Neural crest cell (in vitro differentiated cells): ENCODE measurements at regions not wholly inside any gene's neighbourhood (a gene's known extent, or its start where the extent isn't known, plus 50 kb on each side); places are given as distances from the start of the nearest gene placed in this dataset.

ENCODE experiments used
- DNase-seq: peaks from one replicate; pipeline ENCODE4 v3.0.0; 2021; ENCODE audit warnings: low read depth, mixed read lengths, low spot score
- H3K27ac Mint-ChIP-seq: one replicate; pipeline ENCODE4 v1.8.0; 2021; ENCODE audit warnings: mild to moderate bottlenecking, mixed read lengths; ENCODE audit not compliant: unreplicated experiment
- H3K27me3 Mint-ChIP-seq: 2 replicates; pipeline ENCODE4 v1.8.0; 2021; ENCODE audit warnings: low read depth, mild to moderate bottlenecking, mixed read lengths
- H3K36me3 Mint-ChIP-seq: 2 replicates; pipeline ENCODE4 v1.8.0; 2021; ENCODE audit warnings: low read depth, mild to moderate bottlenecking, mixed read lengths
- H3K4me1 Mint-ChIP-seq: 2 replicates; pipeline ENCODE4 v1.8.0; 2021; ENCODE audit warnings: mixed read lengths
- H3K4me3 Mint-ChIP-seq: one replicate; pipeline ENCODE4 v1.8.0; 2021; ENCODE audit warnings: mild to moderate bottlenecking, mixed read lengths
- H3K9me3 Mint-ChIP-seq: 2 replicates; pipeline ENCODE4 v1.8.0; 2021; ENCODE audit warnings: mixed read lengths
- TF ChIP-seq, protein P1 (sequence below): fragments of 200-600 bp; sonication (generic); conservative IDR thresholded peaks from 2 replicates; pipeline ENCODE4 v1.5.0; 2021; ENCODE audit warnings: antibody characterized with exemption, mild to moderate bottlenecking

DNA sequence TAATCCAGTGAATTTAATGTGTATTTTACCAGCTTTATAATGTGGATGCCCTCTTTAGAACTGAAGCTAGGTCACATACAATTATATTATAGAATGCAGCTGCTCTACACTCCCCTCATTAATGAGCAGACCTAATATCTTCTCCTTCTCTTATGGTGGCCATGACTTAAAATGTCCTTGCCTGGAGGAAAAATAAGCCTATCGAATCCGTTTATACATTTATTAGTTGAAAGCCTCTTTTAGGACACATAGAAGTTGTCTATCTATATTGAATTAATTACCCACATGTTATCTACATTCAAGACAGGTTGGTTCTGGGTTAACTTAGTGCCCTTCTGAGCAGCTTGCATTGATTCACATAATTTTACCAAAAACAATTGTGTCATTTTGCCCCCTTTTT, 1716.8 kb downstream of the HACE1 start:
- Mint-ChIP-seq H3K27me3 (peaks cover 7% of the 10 kb centered on the region), H3K4me1 (no peaks in the 10 kb centered on the region), H3K4me3 (no peak overlapping the region), H3K36me3 (no peaks in the 10 kb centered on the region), H3K27ac (no peak overlapping the region), H3K9me3 (no peaks in the 10 kb centered on the region)
- TF ChIP-seq, protein P1, sequence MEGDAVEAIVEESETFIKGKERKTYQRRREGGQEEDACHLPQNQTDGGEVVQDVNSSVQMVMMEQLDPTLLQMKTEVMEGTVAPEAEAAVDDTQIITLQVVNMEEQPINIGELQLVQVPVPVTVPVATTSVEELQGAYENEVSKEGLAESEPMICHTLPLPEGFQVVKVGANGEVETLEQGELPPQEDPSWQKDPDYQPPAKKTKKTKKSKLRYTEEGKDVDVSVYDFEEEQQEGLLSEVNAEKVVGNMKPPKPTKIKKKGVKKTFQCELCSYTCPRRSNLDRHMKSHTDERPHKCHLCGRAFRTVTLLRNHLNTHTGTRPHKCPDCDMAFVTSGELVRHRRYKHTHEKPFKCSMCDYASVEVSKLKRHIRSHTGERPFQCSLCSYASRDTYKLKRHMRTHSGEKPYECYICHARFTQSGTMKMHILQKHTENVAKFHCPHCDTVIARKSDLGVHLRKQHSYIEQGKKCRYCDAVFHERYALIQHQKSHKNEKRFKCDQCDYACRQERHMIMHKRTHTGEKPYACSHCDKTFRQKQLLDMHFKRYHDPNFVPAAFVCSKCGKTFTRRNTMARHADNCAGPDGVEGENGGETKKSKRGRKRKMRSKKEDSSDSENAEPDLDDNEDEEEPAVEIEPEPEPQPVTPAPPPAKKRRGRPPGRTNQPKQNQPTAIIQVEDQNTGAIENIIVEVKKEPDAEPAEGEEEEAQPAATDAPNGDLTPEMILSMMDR: no peak
- no peak for DNase-seq

DNA sequence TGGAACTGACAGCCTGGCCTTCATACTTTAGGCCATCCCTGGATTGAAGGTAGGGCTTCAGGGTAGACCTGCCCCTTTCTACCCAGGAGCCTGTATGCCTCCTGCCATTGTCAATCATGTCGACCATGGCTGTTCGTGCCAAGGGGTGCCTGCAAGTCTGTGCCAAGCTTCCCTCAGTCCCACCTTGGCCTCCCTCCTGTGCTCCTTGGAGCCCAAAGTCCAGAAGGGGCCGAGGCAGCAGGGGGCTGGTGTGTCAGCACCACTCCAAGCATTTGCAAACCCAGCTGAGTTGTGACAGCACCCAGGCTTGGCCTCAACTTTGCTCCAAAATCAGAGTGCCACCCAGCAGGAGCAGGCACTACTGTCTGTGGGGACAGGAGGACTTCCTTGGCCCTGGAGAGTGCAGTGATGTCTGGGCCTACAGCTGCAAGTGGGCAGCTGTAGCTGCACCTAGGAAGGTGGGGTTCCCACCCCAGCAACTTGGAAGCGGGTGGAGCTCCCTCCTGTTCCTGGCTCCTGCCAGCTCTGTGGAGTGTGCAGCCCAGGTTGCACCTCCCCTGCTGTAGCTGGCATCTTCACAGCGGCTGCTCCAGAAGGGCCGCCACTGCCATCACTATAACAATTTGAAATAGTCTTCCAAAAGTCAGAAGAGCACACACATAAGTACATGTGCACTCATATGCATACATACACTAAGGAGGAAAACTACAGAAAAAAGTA, 1719.3 kb downstream of the HACE1 start:
- H3K4me3 Mint-ChIP-seq: no peak overlapping the region
- no peaks in the 10 kb centered on the region for H3K9me3 Mint-ChIP-seq
- H3K36me3 Mint-ChIP-seq: no peaks in the 10 kb centered on the region
- no peak overlapping the region for H3K27ac Mint-ChIP-seq
- peaks cover 10% of the 10 kb centered on the region for H3K27me3 Mint-ChIP-seq
- TF ChIP-seq, protein P1: no peak
- H3K4me1 Mint-ChIP-seq: no peaks in the 10 kb centered on the region
- no peak for DNase-seq

DNA sequence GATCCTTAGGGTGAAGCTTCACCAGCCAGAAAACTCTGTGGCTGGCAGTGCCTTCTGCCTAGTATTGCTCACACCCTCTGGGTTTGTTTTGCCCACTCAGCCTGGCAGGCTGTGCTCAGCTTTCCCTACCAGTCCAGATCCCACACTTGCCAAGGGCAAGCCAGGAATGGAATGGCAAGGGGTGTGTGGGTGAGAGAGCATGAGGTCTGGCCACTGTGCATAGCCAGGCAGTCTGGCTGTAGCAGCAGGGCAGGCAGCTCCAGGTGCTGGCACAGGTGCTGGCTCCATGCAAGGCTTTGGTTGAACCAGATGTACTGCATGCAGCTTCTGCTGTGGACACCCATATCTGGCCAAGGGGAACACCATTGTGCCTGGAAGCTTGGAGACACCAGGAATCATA, 1720.3 kb downstream of the HACE1 start:
- Mint-ChIP-seq H3K27me3 (peaks cover 5% of the 10 kb centered on the region), H3K4me3 (no peak overlapping the region), H3K4me1 (no peaks in the 10 kb centered on the region), H3K27ac (no peak overlapping the region), H3K9me3 (no peaks in the 10 kb centered on the region), H3K36me3 (no peaks in the 10 kb centered on the region)
- TF ChIP-seq, protein P1: no peak
- DNase-seq: no peak

DNA sequence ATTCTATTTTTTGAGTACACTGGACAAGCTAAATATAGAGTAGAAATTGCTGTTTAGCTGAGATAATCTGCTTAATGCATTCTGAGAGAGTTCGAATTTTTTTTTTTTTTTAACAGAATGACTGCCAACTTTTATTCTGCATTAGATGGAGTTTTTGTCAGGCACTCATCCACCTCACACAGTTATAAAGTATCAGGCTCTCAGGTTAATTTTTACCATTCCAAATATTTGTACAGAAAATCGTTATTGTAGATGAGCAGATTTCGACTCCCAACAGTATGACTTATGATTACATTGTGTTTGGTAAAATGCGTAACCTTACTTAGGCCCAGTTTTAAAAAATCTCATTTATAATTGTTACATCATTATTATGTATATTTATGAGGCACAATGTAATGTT, 1731.0 kb downstream of the GRIK2 start:
- H3K4me3 Mint-ChIP-seq: no peak overlapping the region
- H3K9me3 Mint-ChIP-seq: no peaks in the 10 kb centered on the region
- no peaks in the 10 kb centered on the region for H3K27me3 Mint-ChIP-seq
- H3K27ac Mint-ChIP-seq: no peak overlapping the region
- TF ChIP-seq, protein P1: no peak
- no peaks in the 10 kb centered on the region for H3K36me3 Mint-ChIP-seq
- no peak for DNase-seq
- no peaks in the 10 kb centered on the region for H3K4me1 Mint-ChIP-seq

DNA sequence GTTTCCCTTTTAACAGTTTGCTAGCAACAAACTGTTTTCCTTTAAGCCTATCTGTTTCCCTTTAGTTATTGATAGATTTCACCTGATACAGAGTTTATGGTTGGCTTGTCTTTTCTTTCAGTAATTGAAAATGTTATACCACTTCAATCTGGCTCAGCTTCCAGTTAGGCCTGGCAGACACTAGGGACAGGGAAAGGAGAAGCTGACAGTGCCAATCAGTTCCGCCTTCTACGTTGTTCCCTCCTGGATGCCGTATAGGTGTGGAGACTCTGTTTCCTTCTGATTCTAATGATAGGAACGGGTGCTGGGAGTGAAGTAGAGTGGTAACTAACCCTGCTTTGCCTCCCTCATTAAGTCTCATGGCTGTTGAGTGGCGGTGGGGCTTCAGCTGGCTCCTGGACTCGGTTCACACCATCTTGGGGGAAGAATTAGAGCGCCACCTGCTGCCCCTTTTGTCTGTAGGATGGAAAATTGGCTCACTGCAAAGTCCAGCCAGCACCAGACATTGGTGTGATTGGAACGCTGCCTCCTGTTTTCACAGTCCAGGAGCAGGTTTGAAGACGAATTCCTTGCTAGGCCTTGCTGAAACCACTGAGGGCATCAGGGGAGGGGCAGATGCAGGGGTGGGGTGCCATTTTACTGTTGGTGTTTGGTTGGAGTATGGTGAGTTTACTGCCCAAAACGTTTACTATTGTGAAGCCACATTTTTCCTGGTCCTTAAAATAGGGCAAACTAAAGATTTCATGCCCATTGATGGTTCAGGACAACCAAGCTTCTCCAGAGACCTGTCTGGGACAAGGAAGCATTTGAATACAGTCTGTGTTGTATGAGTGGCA, 1729.5 kb downstream of the GRIK2 start:
- TF ChIP-seq, protein P1: peak; percentile 76
- no peaks in the 10 kb centered on the region for H3K27me3 Mint-ChIP-seq
- no peaks in the 10 kb centered on the region for H3K36me3 Mint-ChIP-seq
- DNase-seq: peak; percentile 76
- no peaks in the 10 kb centered on the region for H3K4me1 Mint-ChIP-seq
- no peak overlapping the region for H3K27ac Mint-ChIP-seq
- H3K4me3 Mint-ChIP-seq: no peak overlapping the region
- no peaks in the 10 kb centered on the region for H3K9me3 Mint-ChIP-seq
